ENCODE measurements at regions not wholly inside any gene's neighbourhood (a gene's known extent, or its start where the extent isn't known, plus 50 kb on each side); places are given as distances from the start of the nearest gene placed in this dataset.

- no peak for DNase-seq
- ATAC-seq: no peak
Measured at GRCh38 chr18:75496151-75496550, 68.6 kb upstream of the SMIM21 start.

- ATAC-seq: no peak
- DNase-seq: no peak
Measured at GRCh38 chr18:75492852-75493251, 65.3 kb upstream of the SMIM21 start.

- DNase-seq: no peak
- ATAC-seq: no peak
Measured at GRCh38 chr18:75491361-75491760, 63.9 kb upstream of the SMIM21 start.

- no peak for ATAC-seq
- no peak for DNase-seq
Measured at GRCh38 chr18:75489493-75490190, 62.1 kb upstream of the SMIM21 start.

GRCh38 chr18:75483662-75484061, 56.2 kb upstream of the SMIM21 start:
- no peak for ATAC-seq
- DNase-seq: no peak

- DNase-seq: no peak
- no peak for ATAC-seq
Measured at GRCh38 chr18:75482880-75483279, 55.4 kb upstream of the SMIM21 start.

- ATAC-seq (no peak), DNase-seq (no peak)
Measured at GRCh38 chr18:75480487-75480886, 53.0 kb upstream of the SMIM21 start.

GRCh38 chr18:75478996-75479880, 51.7 kb upstream of the SMIM21 start:
- ATAC-seq: peak; percentile 49
- DNase-seq: no peak

GRCh38 chr18:75477900-75478299, 50.4 kb upstream of the SMIM21 start:
- no peak for ATAC-seq
- no peak for DNase-seq

All from stimulated activated naive CD8-positive, alpha-beta T cell treated with anti-CD3 and anti-CD28 coated beads, Interleukin-15, Interleukin-2, amounts not matched to agents 100 U/mL and 50 U/mL, for 24 hours (primary cell).